NCI-H2107 (cell line): ENCODE measurements at regions not wholly inside any gene's neighbourhood (a gene's known extent, or its start where the extent isn't known, plus 50 kb on each side); places are given as distances from the start of the nearest gene placed in this dataset.

Source experiments
- DNase-seq: peaks from one replicate; lab custom pipeline; 2025; lab: John Stamatoyannopoulos, UW

GRCh38 chr21:36532769-36533467, 53.0 kb upstream of the CLDN14 start:
- DNase-seq: no peak

GRCh38 chr21:36533468-36533848, 53.5 kb upstream of the CLDN14 start:
- DNase-seq: no peak

GRCh38 chr21:36534656-36535055, 54.7 kb upstream of the CLDN14 start:
- no peak for DNase-seq

- no peak for DNase-seq
Measured at GRCh38 chr21:36535618-36536241, 55.8 kb upstream of the CLDN14 start.

GRCh38 chr21:36538761-36539160, 58.8 kb upstream of the CLDN14 start:
- DNase-seq: no peak

- DNase-seq: no peak
Measured at GRCh38 chr21:36539434-36540150, 59.7 kb upstream of the CLDN14 start.

- DNase-seq: no peak
Measured at GRCh38 chr21:36540700-36541099, 60.8 kb upstream of the CLDN14 start.

- DNase-seq: no peak
Measured at GRCh38 chr21:36541721-36542139, 61.8 kb upstream of the CLDN14 start.

- no peak for DNase-seq
Measured at GRCh38 chr21:36542312-36543101, 62.6 kb upstream of the CLDN14 start.

GRCh38 chr21:36543924-36544323, 64.0 kb upstream of the CLDN14 start:
- DNase-seq: no peak

- DNase-seq: no peak
Measured at GRCh38 chr21:36544545-36544944, 64.6 kb upstream of the CLDN14 start.

- DNase-seq: no peak
Measured at GRCh38 chr21:36545776-36546511, 66.0 kb upstream of the CLDN14 start.

- DNase-seq: no peak
Measured at GRCh38 chr21:36547464-36547863, 67.5 kb upstream of the CLDN14 start.

- no peak for DNase-seq
Measured at GRCh38 chr21:36548866-36549265, 68.9 kb upstream of the CLDN14 start.

GRCh38 chr21:36549470-36549869, 69.5 kb upstream of the CLDN14 start:
- no peak for DNase-seq

GRCh38 chr21:36550761-36551160, 70.8 kb upstream of the CLDN14 start:
- DNase-seq: no peak

GRCh38 chr21:36551321-36551720, 71.4 kb upstream of the CLDN14 start:
- DNase-seq: no peak

GRCh38 chr21:36551731-36552433, 72.0 kb upstream of the CLDN14 start:
- no peak for DNase-seq

GRCh38 chr21:36552434-36552785, 72.5 kb upstream of the CLDN14 start:
- no peak for DNase-seq

GRCh38 chr21:36553406-36553805, 73.5 kb upstream of the CLDN14 start:
- DNase-seq: no peak
